ENCODE measurements at regions not wholly inside any gene's neighbourhood (a gene's known extent, or its start where the extent isn't known, plus 50 kb on each side); places are given as distances from the start of the nearest gene placed in this dataset.
"Not testable (repeated sequence)": the region's sequence is repeated elsewhere in the genome, so short reads cannot be mapped to it uniquely, and the experiment has no call there.

DNA sequence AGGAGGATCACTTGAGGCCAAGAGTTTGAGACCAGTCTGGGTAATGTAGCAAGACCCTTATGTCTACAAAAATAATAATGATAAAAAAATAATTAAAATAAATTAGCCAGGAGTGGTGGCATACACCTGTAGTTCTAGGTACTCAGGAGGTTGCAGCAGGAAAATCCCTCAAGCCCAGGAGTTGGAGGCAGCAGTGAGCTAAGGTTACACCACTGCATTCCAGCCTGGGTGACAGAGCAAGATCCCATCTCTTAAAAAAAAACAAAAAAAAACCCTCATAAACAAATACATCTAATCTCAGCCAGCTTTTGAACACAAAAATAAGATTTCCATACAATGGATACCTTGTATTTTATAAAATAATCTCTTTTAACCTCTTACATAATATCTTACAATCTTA, 363.3 kb upstream of the KLF4 start:
- no peak for DNase-seq

DNA sequence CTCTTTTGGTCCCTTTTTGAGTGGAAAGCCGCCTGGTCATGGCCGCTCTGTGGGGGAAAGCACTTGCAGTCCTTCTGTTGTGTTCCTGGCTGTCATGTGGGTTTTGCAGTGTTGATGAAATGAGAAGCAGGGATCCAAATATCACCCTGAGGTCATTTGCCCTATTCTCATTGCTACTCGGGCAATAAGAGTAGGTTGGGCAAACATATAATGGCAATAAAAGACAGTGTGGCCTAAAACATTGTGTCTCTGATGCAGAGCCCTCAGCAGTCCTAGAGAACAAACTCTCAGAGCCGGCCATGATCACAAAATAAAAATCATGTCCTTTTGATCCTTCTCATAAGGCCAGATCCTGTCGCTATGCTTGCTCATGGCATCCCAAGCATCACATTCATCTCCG, 361.1 kb upstream of the KLF4 start:
- no peak for DNase-seq

DNA sequence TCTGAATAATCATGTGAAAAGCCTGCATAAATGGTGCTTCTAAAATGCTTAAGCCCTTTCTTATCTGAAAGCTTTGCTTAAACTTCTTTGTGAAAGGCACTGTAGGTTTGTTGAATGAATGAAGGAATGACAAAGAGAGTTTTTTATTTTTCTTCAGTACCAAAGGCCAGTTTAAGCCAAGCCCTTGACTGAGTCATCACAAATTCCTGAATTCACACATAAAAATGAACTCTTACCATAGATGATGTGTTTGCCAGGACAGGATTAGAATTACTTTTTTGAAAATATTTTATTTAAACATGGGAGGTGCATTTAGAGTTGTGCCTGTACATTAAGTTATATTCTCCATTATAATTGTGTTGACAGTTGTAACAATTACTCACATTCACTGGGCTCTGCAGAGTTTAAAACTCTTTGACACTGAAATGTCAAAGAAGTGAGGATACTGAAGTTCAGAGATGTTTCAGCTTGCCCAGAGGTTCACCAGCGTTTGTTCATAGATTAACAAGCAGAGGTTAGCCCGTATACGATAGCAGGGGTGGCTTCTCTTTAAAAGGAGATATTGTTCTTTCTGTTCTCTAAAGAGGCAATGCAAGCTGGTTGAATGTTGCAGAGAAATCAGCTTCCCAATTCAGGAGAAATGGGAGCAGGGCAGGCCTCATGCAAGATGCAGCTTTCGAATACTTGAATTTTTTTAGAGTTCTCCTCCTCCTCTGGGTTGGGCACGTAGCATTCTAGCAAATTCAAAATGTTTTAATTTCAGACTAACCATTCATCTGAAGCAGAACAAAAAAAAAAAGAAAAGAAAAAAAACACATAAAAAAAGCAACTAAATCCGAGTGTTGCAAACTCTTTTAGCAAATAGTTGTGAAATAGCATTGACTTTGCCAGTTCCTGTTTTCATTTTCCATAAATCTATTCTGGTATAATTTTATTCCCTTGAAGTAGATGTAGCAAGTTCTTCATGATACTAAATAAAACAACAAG, 358.7 kb upstream of the KLF4 start:
- DNase-seq: no peak

DNA sequence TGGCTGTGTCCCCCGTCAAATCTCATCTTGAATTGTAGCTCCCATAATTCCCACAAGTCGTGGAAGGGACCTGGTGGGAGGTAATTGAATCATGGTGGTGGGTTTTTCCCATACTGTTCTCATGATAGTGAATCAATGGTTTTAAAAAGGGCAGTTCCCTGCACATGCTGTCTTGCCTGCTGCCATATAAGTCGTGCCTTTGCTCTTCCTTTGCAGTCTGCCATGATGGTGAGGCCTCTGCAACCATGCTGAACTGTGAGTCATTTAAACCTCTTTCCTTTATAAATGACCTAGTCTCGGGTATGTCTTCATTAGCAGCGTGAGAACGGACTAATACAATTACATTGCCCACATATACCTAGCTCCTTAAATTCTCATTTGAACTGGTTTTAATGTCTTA, 353.0 kb upstream of the KLF4 start:
- DNase-seq: no peak

DNA sequence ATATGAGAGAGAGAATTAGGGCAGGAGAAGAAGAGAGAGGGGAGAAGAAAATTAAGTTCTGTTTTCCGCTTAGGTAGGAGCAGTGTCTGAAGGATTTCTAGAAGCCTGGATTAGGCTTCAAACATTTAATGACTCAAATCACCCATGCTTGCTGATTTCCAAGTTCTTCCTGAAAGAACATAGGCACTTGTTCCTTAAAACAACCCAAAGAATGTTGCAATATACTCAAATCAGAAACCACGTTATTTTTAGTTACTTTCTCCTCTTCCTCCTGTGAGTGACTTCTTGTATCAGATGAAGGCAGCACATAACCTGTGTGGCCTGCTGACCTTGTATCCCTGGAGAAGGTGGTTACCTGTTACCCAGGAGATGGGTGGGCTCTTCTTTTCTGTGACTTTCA, 351.5 kb upstream of the KLF4 start:
- DNase-seq: no peak

DNA sequence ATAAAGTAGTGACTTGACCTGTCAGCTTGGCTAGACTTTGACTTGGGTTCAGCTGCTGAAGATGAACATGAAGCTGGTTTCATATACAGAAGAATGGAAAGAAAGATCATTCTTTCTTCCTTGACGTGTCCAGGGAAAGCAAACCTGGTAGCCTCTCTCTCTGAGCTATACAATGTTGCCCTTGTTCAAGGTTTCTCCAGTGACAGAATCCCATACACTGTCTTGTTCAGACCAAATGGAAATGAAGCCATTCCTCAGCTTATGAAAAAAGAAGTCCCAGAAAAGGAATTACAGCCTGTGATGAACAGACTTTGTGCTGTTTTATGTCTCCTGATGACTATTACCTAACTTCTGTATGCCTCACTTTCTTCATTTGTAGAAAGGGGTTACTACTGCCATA, 349.8 kb upstream of the KLF4 start:
- no peak for DNase-seq

DNA sequence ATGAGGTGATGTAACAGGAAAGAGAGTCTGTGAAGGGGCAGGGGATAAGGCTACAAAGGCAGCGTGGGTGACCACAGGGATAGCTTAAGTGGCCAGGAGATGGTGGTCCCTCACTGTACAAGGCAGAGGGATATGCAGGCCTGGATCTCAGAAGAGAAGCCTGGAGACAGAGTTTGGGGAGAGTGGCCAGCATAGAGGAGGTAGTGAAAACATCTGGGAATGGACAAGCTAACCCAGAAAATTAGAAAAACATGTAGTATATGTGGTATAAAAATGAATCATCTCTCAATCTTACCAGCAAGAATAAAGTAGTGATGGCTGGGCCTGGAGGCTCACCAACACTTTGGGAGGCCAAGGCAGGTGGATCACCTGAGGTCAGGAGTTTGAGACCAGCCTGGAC, 349.2 kb upstream of the KLF4 start:
- DNase-seq: no peak

DNA sequence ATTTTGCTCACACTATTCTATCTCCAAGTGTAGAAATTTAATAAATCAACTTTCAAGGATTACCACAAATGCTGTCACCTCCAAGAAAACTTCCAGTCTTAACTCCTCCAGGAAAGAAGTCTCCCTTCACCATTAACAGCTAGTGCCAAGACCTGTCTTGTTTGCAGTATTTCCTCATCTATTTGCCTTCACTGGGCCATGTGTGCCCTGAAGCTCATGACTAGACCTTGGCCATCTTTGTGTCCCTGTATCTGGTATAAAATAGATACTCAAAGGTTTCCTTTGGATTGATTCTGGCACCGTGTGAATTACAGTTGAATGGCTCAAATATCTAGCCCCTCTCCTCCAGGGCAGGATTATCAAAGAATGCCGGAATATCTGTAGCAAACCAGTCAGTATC, 346.7 kb upstream of the KLF4 start:
- DNase-seq: no peak

DNA sequence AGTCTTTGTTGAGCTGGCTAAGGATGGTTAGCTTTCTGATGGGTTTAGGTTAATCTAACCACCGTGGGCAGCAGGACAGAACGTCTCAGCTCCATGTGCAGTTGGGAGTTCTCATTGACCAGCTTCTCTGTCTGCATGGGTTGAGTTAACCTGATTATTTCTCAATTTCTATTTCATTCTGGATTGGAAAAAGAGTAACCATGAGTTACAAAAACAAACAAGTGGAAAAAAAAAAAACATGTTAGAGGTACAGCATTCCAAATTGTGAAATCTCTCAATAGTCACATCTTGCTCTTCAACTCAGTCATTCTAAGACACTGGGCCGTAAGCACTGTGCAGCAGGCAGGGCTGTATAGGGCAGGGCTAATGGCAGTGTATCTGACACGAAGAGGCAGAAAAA, 343.7 kb upstream of the KLF4 start:
- DNase-seq: no peak

DNA sequence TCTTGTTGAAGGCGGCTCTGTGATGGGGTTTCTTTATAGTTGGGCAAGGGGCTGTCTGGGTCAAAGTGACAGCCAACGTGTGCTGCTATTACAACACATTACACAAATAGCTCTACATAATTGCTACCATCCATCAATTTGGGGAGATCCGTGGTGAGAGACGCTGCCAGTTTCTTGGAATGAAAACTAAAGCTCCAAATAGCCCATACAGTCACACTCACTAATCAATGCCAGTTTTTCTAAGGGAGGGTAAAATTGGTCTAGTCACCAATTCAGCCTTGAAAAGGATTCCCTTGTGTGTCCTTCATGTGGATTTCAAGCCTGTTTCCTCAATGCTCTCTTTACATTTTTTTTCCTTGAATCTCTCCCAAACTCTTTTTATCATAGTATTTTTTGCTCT, 343.3 kb upstream of the KLF4 start:
- DNase-seq: no peak

DNA sequence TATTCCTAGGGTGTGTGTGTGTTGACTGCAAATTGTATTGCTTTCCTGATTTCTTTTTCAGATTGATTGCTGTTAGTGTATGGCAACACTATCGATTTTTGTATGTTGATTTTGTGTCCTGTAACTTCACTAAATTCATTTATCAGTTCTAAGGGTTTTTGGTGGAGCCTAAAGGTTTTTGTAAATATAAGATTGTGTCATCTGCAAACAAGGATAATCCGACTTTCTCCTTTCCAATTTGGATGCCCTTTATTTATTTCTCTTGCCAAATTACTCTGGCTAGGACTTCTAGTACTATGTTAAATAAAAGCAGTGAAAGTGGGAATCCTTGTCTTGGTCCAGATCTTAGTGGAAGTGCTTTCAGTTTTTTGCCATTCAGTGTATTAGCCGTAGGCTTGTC, 340.9 kb upstream of the KLF4 start:
- DNase-seq: no peak

DNA sequence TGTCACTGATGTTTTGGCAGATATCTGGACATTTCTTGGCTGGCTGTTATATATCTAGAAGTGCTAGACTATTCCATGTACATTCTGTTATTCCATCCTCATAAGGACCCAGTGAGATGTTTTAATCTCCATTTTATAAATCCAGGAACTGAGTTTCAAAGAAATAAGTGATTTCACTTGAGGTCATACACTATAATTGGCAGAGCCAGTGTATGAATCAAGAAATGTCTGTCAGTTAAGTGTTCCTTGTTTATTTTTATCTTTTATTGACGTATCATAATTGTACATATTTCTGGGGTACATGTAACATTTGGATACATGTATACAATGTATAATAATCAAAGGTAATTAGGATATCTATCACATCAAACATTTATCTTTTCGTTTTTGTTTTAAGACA, 338.3 kb upstream of the KLF4 start:
- no peak for DNase-seq

DNA sequence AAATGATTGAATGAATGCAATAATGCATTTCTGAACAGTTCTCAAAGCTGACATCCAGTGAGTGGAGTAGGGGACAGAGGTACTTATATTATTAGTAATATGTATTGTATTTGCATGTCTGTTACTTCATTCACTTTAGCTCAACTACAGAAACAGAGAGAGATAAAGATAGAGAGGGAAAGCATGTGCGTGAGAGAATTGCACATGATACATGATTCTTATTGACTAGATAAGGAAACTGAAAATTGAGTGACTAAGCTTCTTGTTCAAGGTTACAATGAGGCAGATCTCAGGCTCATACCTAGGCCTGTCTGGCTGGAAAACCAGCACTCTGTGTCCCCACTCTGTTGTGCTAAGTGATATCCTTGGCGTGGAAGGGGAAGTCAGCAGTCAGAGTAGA, 337.7 kb upstream of the KLF4 start:
- DNase-seq: no peak

DNA sequence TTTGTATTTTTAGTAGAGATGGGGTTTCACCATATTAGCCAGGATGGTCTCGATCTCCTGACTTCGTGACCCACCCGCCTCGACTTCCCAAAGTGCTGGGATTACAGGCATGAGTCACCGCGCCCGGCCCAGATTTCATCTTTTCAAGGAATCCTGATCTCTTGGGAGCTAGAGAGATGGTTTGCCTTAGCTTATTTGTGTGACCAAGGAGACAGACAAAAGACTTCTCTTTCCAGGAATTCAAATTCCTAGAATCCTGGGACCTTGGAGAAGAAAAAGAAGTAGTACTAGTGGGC, 337.1 kb upstream of the KLF4 start:
- not testable (repeated sequence) for DNase-seq

DNA sequence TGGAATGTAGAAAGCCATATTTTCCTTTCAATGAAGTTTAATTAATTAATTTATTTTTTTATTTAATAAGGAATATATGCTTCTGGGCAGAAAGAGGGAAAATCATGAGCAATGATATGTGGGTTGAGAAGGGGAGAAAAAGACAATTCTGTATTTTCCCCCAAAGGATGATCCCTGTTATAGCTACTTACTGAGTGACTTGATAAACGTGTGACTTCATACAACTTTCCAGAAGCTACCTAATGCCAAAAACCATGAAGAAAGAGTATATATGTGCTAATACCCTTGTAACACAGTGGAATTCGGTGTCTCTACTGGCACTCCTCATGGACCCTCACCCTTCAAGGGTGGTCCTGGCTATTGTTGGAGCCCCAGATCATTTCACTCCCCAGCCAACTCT, 335.0 kb upstream of the KLF4 start:
- DNase-seq: no peak

DNA sequence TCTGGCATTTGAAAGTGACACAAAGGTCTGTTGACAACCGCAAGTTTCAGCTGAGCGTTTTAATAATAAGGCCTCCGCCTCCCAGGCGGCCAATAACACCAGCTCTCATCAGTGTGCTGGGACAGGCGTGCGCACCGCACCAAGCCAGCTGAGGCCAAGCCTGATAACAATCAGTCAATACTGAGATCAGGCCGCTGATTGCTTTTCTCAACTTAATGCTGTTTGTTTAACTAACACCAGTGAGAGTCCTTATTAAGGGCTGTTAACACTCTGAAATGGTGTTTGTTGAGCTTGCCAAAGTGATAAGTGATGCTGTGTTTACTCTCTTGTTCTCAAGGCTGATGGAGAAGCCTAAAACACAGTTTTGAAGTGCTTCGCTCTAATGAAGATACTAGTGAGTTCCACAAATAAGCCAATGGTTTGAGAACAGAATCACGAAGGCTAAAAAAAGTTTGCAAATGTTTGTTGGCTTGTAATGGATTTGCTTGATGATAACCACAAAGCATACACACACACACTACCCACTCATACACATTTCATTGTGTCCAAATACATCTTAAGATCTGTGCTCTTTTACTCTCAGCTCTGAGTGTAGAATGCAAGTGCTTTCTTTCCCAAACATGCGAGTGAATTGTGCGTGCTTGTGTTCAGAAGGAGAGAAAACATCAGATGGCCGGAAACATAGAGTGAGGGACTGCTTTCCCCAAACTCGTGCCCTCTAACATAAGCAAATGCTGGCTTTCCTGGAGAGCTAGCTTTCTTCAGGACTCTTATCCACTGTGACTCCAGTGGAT, 330.4 kb upstream of the KLF4 start:
- DNase-seq: peak; percentile 13

DNA sequence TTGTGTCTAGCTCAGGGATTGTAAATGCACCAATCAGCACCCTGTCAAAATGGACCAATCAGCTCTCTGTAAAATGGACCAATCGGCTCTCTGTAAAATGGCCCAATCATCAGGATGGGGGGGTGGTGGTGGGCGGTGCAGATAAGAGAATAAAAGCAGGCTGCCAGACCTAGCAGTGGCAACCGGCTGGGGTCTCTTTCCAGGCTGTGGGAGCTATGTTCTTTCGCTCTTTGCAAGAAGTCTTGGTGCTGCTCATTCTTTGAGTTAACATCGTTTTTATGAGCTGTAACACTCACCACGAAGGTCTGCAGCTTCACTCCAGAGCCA, 328.9 kb upstream of the KLF4 start:
- DNase-seq: not testable (repeated sequence)

DNA sequence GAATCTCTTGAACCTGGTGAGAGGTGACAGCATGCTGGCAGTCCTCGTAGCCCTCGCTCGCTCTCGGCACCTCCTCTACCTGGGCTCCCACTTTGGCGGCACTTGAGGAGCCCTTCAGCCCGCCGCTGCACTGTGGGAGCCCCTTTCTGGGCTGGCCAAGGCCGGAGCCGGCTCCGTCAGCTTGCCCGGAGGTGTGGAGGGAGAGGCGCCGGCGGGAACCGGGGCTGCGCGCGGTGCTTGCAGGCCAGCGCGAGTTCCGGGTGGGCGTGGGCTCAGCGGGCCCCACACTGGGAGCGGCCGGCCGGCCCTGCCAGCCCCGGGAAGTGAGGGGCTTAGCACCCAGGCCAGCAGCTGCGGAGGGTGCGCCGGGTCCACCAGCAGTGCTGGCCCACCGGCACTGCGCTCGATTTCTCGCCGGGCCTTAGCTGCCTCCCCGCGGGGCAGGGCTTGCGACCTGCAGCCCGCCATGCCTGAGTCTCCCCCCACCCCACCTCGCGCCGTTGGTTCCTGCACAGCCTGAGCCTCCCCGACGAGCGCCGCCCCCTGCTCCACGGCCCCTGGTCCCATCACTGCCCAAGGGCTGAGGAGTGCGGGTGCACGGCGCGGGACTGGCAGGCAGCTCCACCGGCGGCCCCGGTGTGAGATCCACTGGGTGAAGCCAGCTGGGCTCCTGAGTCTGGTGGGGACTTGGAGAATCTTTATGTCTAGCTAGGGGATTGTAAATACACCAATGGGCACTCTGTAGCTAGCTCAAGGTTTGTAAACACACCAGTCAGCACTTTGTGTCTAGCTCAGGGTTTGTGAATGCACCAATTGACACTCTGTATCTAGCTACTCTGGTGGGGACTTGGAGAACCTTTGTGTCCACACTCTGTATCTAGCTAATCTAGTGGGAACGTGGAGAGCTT, 328.3 kb upstream of the KLF4 start:
- not testable (repeated sequence) for DNase-seq

DNA sequence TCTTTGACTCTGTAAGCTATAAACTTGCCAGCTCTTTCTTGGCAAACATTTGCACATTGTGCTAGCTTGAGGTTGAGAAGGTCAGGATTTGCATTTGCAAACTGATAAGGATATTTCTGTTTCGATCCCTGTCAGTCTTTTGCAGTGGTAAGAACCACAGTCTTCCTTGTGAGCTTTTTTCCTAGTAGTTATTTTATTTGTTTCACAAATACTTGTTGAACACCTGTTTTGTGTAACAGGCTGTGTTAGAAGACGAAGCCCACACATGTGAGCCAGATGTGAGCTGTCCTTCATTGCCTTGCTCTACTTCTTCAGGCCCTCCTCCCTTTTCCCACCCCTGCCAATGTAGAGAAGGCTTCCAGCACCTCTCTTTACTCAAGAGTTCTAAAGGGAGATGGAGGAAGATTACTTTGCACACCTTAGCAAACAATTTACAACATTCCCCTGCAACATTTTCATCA, 327.0 kb upstream of the KLF4 start:
- peak; percentile 33 for DNase-seq

DNA sequence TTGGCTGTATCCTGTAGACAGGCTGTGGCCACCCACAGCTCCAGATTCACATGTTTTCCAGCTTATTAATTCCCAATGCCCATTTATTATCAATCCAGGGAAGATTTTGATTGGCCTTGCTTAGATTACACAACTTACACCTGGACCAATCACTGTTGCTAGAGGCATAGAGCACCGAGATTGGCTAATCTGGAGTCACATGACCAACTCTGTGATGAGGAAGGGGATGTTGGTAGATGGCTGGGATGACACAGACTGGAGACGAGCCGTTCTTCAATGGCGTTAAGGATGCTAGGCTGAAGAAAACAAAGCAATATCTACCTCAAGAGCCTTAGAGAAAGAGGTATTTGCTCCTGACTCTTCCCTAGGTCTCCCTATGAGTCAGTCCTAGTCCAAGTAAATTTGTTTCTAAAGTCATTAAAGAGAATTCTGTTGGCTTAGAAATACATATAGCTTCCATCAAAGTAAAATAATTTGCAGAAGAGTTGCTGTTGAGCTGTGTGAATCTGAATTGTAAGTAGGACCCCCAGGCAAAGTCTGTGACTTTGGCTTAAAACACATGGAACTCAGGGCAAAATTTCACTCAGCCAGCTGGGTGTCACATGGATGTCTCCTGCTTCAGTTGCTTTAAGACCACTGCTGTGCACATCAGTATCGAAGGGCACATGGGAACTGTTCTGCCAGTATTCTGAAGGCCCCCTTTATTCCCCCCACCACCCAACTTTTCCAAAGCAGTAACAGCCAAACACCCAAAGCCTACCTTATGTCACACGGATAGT, 326.4 kb upstream of the KLF4 start:
- no peak for DNase-seq

DNA sequence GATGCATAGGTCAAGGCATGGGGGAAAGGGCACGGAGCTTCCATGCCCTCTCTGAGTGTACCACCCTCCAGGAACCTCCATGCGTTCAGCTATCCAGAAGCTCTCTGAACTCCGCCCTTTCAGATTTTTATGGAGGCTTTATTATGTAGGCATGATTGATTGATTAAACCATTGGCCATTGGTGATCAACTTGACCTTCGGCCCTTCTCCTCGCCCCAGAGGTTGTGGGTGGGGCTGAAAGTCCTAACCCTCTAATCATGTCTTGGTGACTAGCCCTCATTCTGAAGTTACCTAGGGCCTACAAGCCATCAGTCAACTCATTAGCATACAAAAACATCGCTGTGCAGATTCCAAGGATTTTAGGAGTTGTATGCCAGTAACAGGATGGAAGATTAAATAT, 323.7 kb upstream of the KLF4 start:
- no peak for DNase-seq

DNA sequence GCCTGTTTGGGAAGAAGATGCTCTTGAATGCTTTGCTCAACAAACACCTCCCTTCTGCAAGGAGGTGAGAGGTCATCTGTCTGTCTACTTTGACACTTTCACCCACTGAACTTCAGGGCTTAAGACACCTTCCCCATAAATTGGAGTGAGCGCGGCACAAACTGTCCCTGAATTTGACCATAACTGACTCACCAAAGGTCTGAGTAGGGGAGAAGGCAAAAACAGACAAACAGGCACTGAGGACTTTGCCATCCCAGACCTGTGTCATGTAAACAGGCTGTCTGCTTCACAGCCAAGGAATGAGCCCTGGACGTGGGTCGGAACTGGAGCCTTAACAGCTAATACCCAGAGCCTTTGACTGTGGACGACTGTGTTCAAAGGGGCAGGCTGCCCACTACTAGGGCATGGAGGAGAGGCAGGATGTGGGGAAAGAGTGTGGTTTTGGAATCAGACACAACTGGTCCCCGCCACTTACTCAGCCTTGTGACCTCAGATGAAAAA, 320.9 kb upstream of the KLF4 start:
- DNase-seq: no peak

All from eye (tissue), 1 donor.